ENCODE measurements at regions not wholly inside any gene's neighbourhood (a gene's known extent, or its start where the extent isn't known, plus 50 kb on each side); places are given as distances from the start of the nearest gene placed in this dataset.

DNA sequence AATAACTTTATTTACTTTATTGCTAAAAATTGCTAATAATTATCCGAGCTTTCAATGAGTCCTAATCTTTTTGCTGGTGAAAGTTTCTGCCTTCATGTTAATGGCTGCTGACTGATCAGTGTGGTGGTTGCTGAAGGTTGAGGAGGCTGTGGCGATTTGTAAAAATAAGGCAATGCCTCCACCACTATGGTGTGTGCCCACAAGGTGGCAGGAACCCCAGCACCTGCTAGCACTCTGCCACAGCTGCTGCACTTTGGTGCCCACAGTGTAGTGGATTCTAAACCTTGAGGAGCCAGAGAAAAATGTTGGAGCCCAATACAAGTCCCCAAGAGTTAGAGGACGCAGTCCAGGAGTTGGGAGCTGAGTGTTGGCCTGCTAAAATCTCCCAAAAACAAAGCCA, 1237.1 kb downstream of the PCDH19 start:
- no peak for TF ChIP-seq ZNF274 (IDR thresholded peaks at IDR 0.05; ENCODE audit: low read depth, low read length)
- no peak for TF ChIP-seq SUZ12 (IDR thresholded peaks at IDR 0.05; ENCODE audit: extremely low read depth, insufficient read depth, insufficient read length)
- TF ChIP-seq YY1 (IDR thresholded peaks at IDR 0.05; ENCODE audit: insufficient read depth, insufficient read length), result no peak
